GM12891 (cell line): ENCODE measurements at regions not wholly inside any gene's neighbourhood (a gene's known extent, or its start where the extent isn't known, plus 50 kb on each side); places are given as distances from the start of the nearest gene placed in this dataset.

ENCODE experiments used
- POLR2A ChIP-seq: IDR thresholded peaks from 2 replicates; pipeline ENCODE4 v1.6.1; 2011; ENCODE audit warnings: low read depth, low read length, control low read depth
- POLR2AphosphoS5 ChIP-seq: IDR thresholded peaks from 2 replicates; pipeline ENCODE4 v1.6.1; 2011; ENCODE audit warnings: low read depth, low read length, control low read depth
- SPI1 ChIP-seq: IDR thresholded peaks from 2 replicates; pipeline ENCODE4 v1.6.1; 2011; ENCODE audit warnings: low read depth, low read length, control low read depth
- TAF1 ChIP-seq: IDR thresholded peaks from 2 replicates; pipeline ENCODE4 v1.6.1; 2011; ENCODE audit warnings: low read depth, low read length, control low read depth

DNA sequence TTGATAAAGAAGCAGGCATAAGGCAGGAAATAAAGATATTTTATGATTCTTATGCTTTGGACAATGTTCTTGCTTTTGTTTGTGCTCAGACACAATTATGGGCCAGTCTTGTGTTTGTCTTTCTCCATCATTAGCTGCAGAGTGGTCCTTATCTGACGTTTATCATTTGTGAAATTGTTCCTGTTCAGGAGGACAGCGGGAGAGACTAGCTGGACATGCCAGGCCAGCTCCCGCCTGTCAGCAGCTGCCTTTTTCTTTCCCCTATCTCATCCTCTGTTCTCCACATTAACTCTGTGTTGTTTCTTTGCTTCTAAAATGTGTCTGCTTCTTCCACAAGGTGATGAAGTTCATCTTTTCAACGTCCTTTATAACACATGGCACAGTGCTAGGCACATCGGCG is 333.5 kb downstream of the NPIPA8 start:
- TF ChIP-seq SPI1 (no peak), POLR2A (no peak), TAF1 (no peak), POLR2AphosphoS5 (no peak)
